HG02763 (cell line): ENCODE measurements at regions not wholly inside any gene's neighbourhood (a gene's known extent, or its start where the extent isn't known, plus 50 kb on each side); places are given as distances from the start of the nearest gene placed in this dataset.

Experiments
- ATAC-seq: cut with Tn5 transposase; IDR thresholded peaks from one replicate; pipeline ENCODE4 v1.9.1; 2021; ENCODE audit warnings: mild to moderate bottlenecking, moderate library complexity; ENCODE audit not compliant: unreplicated experiment

- ATAC-seq = no peak
Measured at GRCh38 chr2:228665232-228665631, 483.7 kb upstream of the SPHKAP start.

GRCh38 chr2:228658998-228659397, 477.5 kb upstream of the SPHKAP start:
- no peak for ATAC-seq

- ATAC-seq = no peak
Measured at GRCh38 chr2:228657807-228658402, 476.4 kb upstream of the SPHKAP start.

DNA sequence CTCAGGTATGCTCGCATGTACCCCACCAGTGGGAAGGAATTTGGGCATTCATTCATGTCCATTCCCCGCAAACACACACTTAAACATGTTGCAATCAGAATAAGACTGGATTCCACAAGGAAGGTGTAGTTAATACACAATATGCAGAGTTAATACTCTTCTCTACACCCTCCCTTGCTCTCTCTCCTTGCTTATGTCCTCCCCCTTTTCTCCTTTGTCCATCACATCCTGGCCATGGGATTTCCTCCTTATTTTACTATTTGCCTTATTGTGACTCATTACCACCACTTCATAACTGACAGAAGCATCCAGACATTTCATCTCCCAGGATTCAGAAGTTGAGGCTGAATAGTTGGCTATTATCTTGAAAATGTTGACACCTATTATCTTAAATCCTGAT, 473.8 kb upstream of the SPHKAP start:
- ATAC-seq = no peak

- no peak for ATAC-seq
Measured at GRCh38 chr2:228654707-228655106, 473.2 kb upstream of the SPHKAP start.

DNA sequence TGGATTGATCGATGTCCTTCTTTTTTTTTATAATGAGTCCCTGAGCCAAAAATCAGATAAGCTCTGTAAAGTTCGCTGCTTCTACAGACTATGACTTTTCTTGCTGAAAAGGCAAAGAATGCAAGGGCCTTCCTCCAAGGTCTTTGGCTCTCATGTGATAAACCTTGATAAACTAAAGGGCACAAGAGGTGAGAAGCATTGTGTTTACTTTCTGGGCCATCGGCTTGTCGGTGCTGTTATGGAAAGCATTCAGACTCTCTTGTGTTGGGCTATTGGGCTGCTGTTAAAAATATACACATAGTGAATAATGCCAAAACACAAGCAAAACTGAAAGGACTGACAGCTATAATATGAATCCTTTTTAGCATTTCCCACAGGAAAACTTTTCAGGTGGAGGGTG, 472.4 kb upstream of the SPHKAP start:
- no peak for ATAC-seq

DNA sequence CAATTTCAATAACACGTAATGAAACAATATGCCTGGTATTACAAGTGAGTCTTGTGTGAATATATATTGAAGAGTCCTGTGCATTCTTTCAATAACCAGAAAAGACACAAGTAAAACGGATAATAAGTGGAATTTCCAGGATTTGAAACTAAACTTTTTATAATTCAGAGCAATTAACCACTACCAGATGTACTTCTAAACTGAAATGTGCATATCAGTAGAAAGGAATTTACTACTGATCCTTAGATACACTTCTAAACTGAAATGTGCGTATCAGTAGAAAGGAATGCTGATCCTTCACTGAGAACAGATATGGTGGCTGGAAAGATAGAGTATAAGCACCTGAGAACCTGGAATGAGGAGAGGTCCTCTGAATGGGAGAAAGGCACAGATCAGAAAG, 470.9 kb upstream of the SPHKAP start:
- ATAC-seq = no peak

GRCh38 chr2:228649876-228650275, 468.4 kb upstream of the SPHKAP start:
- no peak for ATAC-seq

GRCh38 chr2:228649447-228649846, 468.0 kb upstream of the SPHKAP start:
- no peak for ATAC-seq

GRCh38 chr2:228648541-228648940, 467.1 kb upstream of the SPHKAP start:
- no peak for ATAC-seq

- ATAC-seq = no peak
Measured at GRCh38 chr2:228646061-228646460, 464.6 kb upstream of the SPHKAP start.

DNA sequence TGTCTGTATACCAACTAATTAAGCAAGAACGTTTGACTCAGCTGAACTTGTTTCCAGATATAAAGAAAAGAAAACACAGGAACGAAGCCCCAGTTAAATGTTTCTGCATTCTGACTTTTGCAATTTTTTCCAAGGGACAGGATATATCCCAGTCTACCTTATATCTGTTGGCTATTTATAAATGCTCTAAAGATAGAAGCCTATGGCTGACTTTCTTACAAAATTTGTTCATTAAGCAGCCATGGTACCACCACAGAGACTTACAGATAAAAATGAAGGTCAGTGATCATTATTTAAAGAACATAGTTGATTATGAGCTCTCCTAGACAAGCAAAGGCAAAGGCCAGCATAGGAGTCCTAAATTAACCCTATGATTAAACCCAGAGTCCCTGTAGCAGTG, 462.7 kb upstream of the SPHKAP start:
- ATAC-seq = no peak

DNA sequence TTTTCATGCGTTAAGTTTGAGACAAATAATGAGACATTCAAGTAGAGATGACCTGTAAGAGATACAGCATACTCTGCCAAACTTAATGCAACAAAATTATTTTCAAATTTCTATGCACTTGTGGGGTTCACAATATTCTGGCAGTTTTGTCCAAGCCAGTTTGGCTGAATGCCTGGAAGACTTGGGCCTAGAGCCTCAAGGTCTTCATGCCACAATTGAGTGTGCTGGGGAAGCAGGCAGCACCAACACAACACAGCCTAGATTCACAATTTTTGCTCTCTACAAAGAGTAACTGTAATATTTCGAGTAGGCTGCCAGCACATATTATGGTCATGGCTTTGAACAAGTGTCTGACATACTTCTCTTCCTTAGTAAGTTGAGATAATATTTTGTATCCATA, 461.4 kb upstream of the SPHKAP start:
- no peak for ATAC-seq

GRCh38 chr2:228630786-228631185, 449.3 kb upstream of the SPHKAP start:
- ATAC-seq = no peak

DNA sequence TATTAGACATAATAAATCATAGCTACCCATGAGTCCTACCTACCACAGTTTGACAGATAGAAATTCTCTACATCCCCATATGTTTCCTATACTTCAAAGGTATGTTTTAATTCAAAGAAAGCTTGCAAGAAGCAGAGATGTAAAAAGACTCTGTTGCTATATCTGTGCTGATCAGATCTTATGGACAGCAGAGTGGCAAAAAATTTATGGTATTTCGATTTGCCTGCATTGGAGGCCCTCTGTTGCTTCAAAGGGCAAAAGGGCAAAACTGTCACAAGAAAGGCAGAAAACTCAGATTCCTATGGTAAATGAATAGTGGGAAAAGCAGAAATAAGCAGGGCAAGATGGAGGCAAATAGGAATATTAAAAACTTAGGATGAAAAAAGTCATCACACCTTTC, 447.8 kb upstream of the SPHKAP start:
- no peak for ATAC-seq

- no peak for ATAC-seq
Measured at GRCh38 chr2:228628682-228629081, 447.2 kb upstream of the SPHKAP start.

GRCh38 chr2:228627510-228627909, 446.0 kb upstream of the SPHKAP start:
- no peak for ATAC-seq

- no peak for ATAC-seq
Measured at GRCh38 chr2:228625481-228625880, 444.0 kb upstream of the SPHKAP start.

DNA sequence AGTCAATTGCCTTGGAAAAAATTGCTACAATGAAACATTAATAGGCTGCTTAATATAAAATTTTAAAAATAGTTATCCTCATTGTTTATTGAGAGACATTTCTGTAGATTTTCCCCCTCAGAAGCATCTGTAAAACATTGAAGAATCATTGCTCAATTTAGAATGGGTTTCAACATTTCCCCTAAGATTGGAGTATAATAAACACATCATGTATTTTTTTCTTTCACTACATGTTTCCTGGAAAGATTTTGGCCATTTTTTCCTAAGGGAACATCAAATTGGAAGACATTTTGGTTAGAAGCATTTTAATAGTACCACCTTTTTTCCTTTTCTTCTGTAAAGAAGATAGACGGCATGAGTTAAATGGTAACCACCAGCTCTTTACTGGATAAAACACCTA, 443.2 kb upstream of the SPHKAP start:
- no peak for ATAC-seq

DNA sequence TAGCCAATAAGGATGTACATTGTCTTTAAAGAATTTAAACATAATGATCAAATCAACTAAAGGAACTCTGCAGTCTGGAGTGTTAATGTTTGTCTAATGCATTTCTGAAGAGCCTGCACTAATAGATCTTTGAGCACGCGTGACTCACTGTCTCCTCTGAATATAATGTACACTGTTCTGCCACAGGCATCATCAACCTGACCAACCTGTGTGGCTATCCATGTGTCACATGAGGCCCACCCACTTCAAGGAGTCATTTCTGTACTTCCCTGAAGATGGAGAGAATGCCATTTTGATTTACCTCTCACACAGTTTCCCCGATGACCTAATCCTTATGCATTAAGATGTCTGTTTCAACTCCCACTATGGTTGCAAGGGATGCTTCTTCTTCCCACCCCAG, 434.0 kb upstream of the SPHKAP start:
- no peak for ATAC-seq

DNA sequence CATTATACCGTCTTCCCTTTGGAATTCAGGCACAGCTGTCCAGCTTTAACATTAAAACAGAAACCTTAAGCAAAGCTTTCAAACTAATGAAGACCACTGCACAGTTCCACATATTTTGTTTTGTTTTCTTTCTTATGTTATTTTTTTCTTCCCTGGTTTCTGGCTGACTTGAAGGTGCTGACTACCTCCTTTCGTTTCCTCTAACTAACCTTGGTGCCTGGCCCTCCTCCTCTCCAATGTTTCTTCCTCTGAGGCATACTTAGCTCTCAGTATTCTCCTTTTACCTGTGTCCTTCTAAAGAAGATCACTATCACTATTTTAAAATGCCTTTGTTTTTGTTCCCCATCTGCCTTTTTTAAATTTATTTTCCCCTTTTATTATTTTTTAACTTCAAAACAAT, 433.3 kb upstream of the SPHKAP start:
- no peak for ATAC-seq

GRCh38 chr2:228613133-228613850, 431.8 kb upstream of the SPHKAP start:
- ATAC-seq = no peak

DNA sequence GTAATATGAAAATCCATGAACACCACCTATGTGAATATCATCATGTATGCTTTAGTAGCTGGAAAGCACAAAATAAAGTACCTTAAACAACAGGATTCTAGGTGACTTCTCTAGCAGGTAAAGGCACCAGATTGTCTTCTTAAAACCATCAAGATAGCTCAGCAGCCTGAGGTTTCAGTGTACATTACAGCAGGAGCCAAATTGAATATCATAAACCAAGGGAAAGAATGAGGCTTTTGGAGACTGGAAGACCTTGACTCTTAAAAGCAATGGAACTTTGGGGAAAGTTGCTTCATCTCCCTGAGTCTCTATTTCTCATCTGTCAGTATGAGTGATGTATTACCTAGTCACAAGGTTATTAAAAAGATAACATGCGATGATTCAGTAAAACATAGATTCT, 429.7 kb upstream of the SPHKAP start:
- no peak for ATAC-seq
